GM21526 (cell line): ENCODE measurements at regions not wholly inside any gene's neighbourhood (a gene's known extent, or its start where the extent isn't known, plus 50 kb on each side); places are given as distances from the start of the nearest gene placed in this dataset.

Experiments
- ATAC-seq: cut with Tn5 transposase; IDR thresholded peaks from one replicate; pipeline ENCODE4 v1.9.1; 2021; ENCODE audit warnings: moderate library complexity; ENCODE audit not compliant: unreplicated experiment, low FRiP score

GRCh38 chr5:63570752-63571151 is 391.5 kb downstream of the HTR1A start:
- no peak for ATAC-seq

- no peak for ATAC-seq
Observed at GRCh38 chr5:63564789-63565188, 397.5 kb downstream of the HTR1A start.

GRCh38 chr5:63563008-63563917 is 399.0 kb downstream of the HTR1A start:
- ATAC-seq = no peak

GRCh38 chr5:63555874-63556273 is 406.4 kb downstream of the HTR1A start:
- no peak for ATAC-seq

GRCh38 chr5:63554191-63554590 is 408.1 kb downstream of the HTR1A start:
- no peak for ATAC-seq

GRCh38 chr5:63553073-63553472 is 409.2 kb downstream of the HTR1A start:
- ATAC-seq = no peak

- ATAC-seq = no peak
Observed at GRCh38 chr5:63535840-63536602, 426.2 kb downstream of the HTR1A start.

GRCh38 chr5:63524281-63524680 is 438.0 kb downstream of the HTR1A start:
- ATAC-seq = no peak

- no peak for ATAC-seq
Observed at GRCh38 chr5:63516006-63516405, 446.2 kb downstream of the HTR1A start.

GRCh38 chr5:63500242-63500641 is 462.0 kb downstream of the HTR1A start:
- no peak for ATAC-seq

- ATAC-seq = no peak
Observed at GRCh38 chr5:63495225-63495624, 467.0 kb downstream of the HTR1A start.

- no peak for ATAC-seq
Observed at GRCh38 chr5:63483338-63483737, 478.9 kb downstream of the HTR1A start.

GRCh38 chr5:63473335-63473967 is 488.8 kb downstream of the HTR1A start:
- ATAC-seq = no peak

- no peak for ATAC-seq
Observed at GRCh38 chr5:63456279-63456678, 506.0 kb downstream of the HTR1A start.

GRCh38 chr5:63451188-63451587 is 511.1 kb downstream of the HTR1A start:
- no peak for ATAC-seq

GRCh38 chr5:63439537-63439936 is 522.7 kb downstream of the HTR1A start:
- no peak for ATAC-seq

- no peak for ATAC-seq
Observed at GRCh38 chr5:63409737-63410136, 552.5 kb downstream of the HTR1A start.

- ATAC-seq = no peak
Observed at GRCh38 chr5:63408984-63409383, 553.3 kb downstream of the HTR1A start.

GRCh38 chr5:63401436-63402046 is 560.7 kb downstream of the HTR1A start:
- peak; percentile 91 for ATAC-seq

- ATAC-seq = no peak
Observed at GRCh38 chr5:63400079-63400478, 562.2 kb downstream of the HTR1A start.

GRCh38 chr5:63398346-63398745 is 563.9 kb downstream of the HTR1A start:
- ATAC-seq = no peak
